Neural progenitor cell (in vitro differentiated cells): ENCODE measurements at regions not wholly inside any gene's neighbourhood (a gene's known extent, or its start where the extent isn't known, plus 50 kb on each side); places are given as distances from the start of the nearest gene placed in this dataset.

ENCODE experiments used
- DNase-seq: peaks from one replicate; pipeline ENCODE4 v3.0.0-alpha.2; 2016; ENCODE audit warnings: low spot score
- H2AFZ ChIP-seq: fragments of 200-600 bp; sonication (generic); replicated peaks from 2 replicates; pipeline ENCODE4 v1.6.1; 2016; ENCODE audit warnings: antibody characterized with exemption
- H3F3A ChIP-seq: fragments of 200-600 bp; sonication (generic); 2 replicates; pipeline ENCODE4 v1.6.1; 2016; ENCODE audit warnings: antibody characterized with exemption, low read depth
- H3K27ac ChIP-seq: fragments of 200-600 bp; sonication (generic); 2 replicates; pipeline ENCODE4 v1.5.1; 2016; ENCODE audit warnings: mild to moderate bottlenecking
- H3K27me3 ChIP-seq: fragments of 200-600 bp; sonication (generic); 2 replicates; pipeline ENCODE4 v1.6.1; 2016; ENCODE audit warnings: mild to moderate bottlenecking, moderate library complexity
- H3K36me3 ChIP-seq: fragments of 200-600 bp; sonication (generic); 2 replicates; pipeline ENCODE4 v1.5.1; 2016
- H3K4me1 ChIP-seq: fragments of 200-600 bp; sonication (generic); 2 replicates; pipeline ENCODE4 v1.6.1; 2016; ENCODE audit warnings: mixed run types
- H3K4me2 ChIP-seq: fragments of 200-600 bp; sonication (generic); 2 replicates; pipeline ENCODE4 v1.6.1; 2016
- H3K4me3 ChIP-seq: fragments of 200-600 bp; sonication (generic); 2 replicates; pipeline ENCODE4 v1.5.1; 2016
- H3K79me2 ChIP-seq: fragments of 200-600 bp; sonication (generic); 2 replicates; pipeline ENCODE4 v1.6.1; 2016; ENCODE audit warnings: low read depth
- H3K9ac ChIP-seq: fragments of 200-600 bp; sonication (generic); 2 replicates; pipeline ENCODE4 v1.6.1; 2016
- H3K9me3 ChIP-seq: fragments of 200-600 bp; sonication (generic); 2 replicates; pipeline ENCODE4 v1.5.1; 2016; ENCODE audit warnings: low read depth
- H4K20me1 ChIP-seq: fragments of 200-600 bp; sonication (generic); 2 replicates; pipeline ENCODE4 v1.6.1; 2016; ENCODE audit warnings: low read depth
- H3K27ac Mint-ChIP-seq: 3 replicates; pipeline ENCODE4 v1.8.0; 2021; ENCODE audit warnings: mixed read lengths
- H3K27me3 Mint-ChIP-seq: 2 replicates; pipeline ENCODE4 v1.8.0; 2022; ENCODE audit warnings: low read depth, mild to moderate bottlenecking, inconsistent platforms, moderate library complexity, mixed read lengths; ENCODE audit not compliant: insufficient read depth
- H3K36me3 Mint-ChIP-seq: 3 replicates; pipeline ENCODE4 v1.8.0; 2021; ENCODE audit warnings: mixed read lengths
- H3K4me1 Mint-ChIP-seq: 3 replicates; pipeline ENCODE4 v1.8.0; 2021; ENCODE audit warnings: mixed read lengths
- H3K4me3 Mint-ChIP-seq: 3 replicates; pipeline ENCODE4 v1.8.0; 2021; ENCODE audit warnings: mild to moderate bottlenecking, moderate library complexity, mixed read lengths
- H3K9me3 Mint-ChIP-seq: 3 replicates; pipeline ENCODE4 v1.8.0; 2020; ENCODE audit warnings: mixed read lengths
- CTCF ChIP-seq: fragments of 200-600 bp; sonication (generic); IDR thresholded peaks from 2 replicates; pipeline ENCODE4 v1.5.1; 2017; ENCODE audit warnings: antibody characterized with exemption, mild to moderate bottlenecking
- EZH2 ChIP-seq: fragments of 200-600 bp; sonication (generic); IDR thresholded peaks from 2 replicates; pipeline ENCODE4 v1.6.1; 2017; ENCODE audit warnings: antibody characterized with exemption, mild to moderate bottlenecking, moderate library complexity
- EZH2phosphoT487 ChIP-seq: fragments of 200-600 bp; sonication (generic); IDR thresholded peaks from 2 replicates; pipeline ENCODE4 v1.6.1; 2017; ENCODE audit warnings: antibody characterized with exemption

GRCh38 chr9:11894136-11894535, 799.0 kb upstream of the TYRP1 start:
- DNase-seq, result no peak
- Histone ChIP-seq H3K4me3 (no peak overlapping the region), H3F3A (no peaks in the 10 kb centered on the region), H3K36me3 (no peaks in the 10 kb centered on the region), H3K9me3 (no peaks in the 10 kb centered on the region), H3K4me2 (no peak overlapping the region), H3K79me2 (no peaks in the 10 kb centered on the region), H2AFZ (no peak overlapping the region), H3K4me1 (no peaks in the 10 kb centered on the region), H3K9ac (no peak overlapping the region), H4K20me1 (no peaks in the 10 kb centered on the region), H3K27ac (no peak overlapping the region), H3K27me3 (no peaks in the 10 kb centered on the region)
- no peak for TF ChIP-seq CTCF
- TF ChIP-seq EZH2phosphoT487, result no peak
- TF ChIP-seq EZH2, result no peak
- Mint-ChIP-seq H3K9me3 (no peaks in the 10 kb centered on the region), H3K27me3 (no peaks in the 10 kb centered on the region), H3K27ac (no peak overlapping the region), H3K4me1 (no peaks in the 10 kb centered on the region), H3K4me3 (no peak overlapping the region), H3K36me3 (no peaks in the 10 kb centered on the region)

DNA sequence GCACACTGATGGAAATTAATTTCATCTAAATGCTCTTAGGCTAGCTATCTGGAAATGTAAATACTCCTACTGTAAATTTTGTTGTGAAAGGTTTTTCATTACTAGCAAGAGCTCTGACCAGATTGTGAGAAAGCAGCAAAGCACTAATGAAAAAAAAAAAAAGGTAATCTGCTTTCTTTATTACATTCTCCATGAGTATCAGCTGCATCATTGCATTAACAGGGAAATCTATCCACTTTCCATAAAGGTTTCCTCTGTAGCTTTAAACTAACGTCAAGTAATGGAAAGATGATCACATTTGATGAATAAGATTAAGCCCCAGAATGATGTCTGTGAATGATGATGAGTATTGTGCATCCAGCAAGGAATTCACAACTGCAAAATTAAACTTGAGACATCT, 790.6 kb upstream of the TYRP1 start:
- H3K4me1 Mint-ChIP-seq, result no peaks in the 10 kb centered on the region
- no peaks in the 10 kb centered on the region for H3K4me1 ChIP-seq
- H3K36me3 ChIP-seq, result no peaks in the 10 kb centered on the region
- no peaks in the 10 kb centered on the region for H3K36me3 Mint-ChIP-seq
- H3K79me2 ChIP-seq, result no peaks in the 10 kb centered on the region
- H2AFZ ChIP-seq, result no peak overlapping the region
- H3K27ac Mint-ChIP-seq, result no peak overlapping the region
- no peak overlapping the region for H3K4me3 ChIP-seq
- H3K27me3 ChIP-seq, result no peaks in the 10 kb centered on the region
- no peak overlapping the region for H3K4me3 Mint-ChIP-seq
- no peaks in the 10 kb centered on the region for H4K20me1 ChIP-seq
- H3K9me3 Mint-ChIP-seq, result peaks cover 3% of the 10 kb centered on the region
- no peak overlapping the region for H3K4me2 ChIP-seq
- no peak overlapping the region for H3K9ac ChIP-seq
- H3K27ac ChIP-seq, result no peak overlapping the region
- TF ChIP-seq CTCF (no peak), EZH2 (no peak), EZH2phosphoT487 (no peak)
- no peaks in the 10 kb centered on the region for H3F3A ChIP-seq
- no peak for DNase-seq
- no peaks in the 10 kb centered on the region for H3K9me3 ChIP-seq
- peaks cover 2% of the 10 kb centered on the region for H3K27me3 Mint-ChIP-seq

- H3K27me3 Mint-ChIP-seq, result peaks cover 2% of the 10 kb centered on the region
- Histone ChIP-seq H3K4me1 (no peaks in the 10 kb centered on the region), H3K9me3 (no peaks in the 10 kb centered on the region), H2AFZ (no peak overlapping the region), H3K9ac (no peak overlapping the region), H3K79me2 (no peaks in the 10 kb centered on the region), H3K4me2 (no peak overlapping the region), H3K27me3 (no peaks in the 10 kb centered on the region), H3K36me3 (no peaks in the 10 kb centered on the region), H3K4me3 (no peak overlapping the region), H3F3A (no peaks in the 10 kb centered on the region), H4K20me1 (no peaks in the 10 kb centered on the region), H3K27ac (no peak overlapping the region)
- no peak overlapping the region for H3K27ac Mint-ChIP-seq
- H3K9me3 Mint-ChIP-seq, result no peaks in the 10 kb centered on the region
- H3K4me1 Mint-ChIP-seq, result no peaks in the 10 kb centered on the region
- no peak for DNase-seq
- no peaks in the 10 kb centered on the region for H3K36me3 Mint-ChIP-seq
- H3K4me3 Mint-ChIP-seq, result no peak overlapping the region
- no peak for TF ChIP-seq CTCF
- no peak for TF ChIP-seq EZH2phosphoT487
- no peak for TF ChIP-seq EZH2
Observed at GRCh38 chr9:11915699-11916098, 777.5 kb upstream of the TYRP1 start.
